CD8-positive, alpha-beta memory T cell (primary cell): ENCODE measurements at regions not wholly inside any gene's neighbourhood (a gene's known extent, or its start where the extent isn't known, plus 50 kb on each side); places are given as distances from the start of the nearest gene placed in this dataset.
"Not testable (repeated sequence)": the region's sequence is repeated elsewhere in the genome, so short reads cannot be mapped to it uniquely, and the experiment has no call there.

Experiments
- CTCF ChIA-PET: fragments of 350-600 bp; sonication (Branson Sonifier 250); formaldehyde crosslinking; loops from one replicate; lab custom pipeline; 2021; ENCODE audit warnings: antibody characterized with exemption; lab: Charles Lee
- POLR2A ChIA-PET: fragments of 350-600 bp; sonication (Branson Sonifier 250); formaldehyde crosslinking; loops from one replicate; lab custom pipeline; 2021; ENCODE audit warnings: antibody characterized with exemption; lab: Charles Lee
- DNase-seq, 5 donors: peaks; one replicate each; pipeline versions ENCODE4 v3.0.0 to v3.0.0-alpha.2; 2020 to 2022; ENCODE audit warnings: mixed read lengths in 1 of 5
- H3K27ac ChIP-seq: one replicate; pipeline ENCODE4 v1.7.0; 2013; ENCODE audit warnings: low read depth, mild to moderate bottlenecking, low read length, moderate library complexity
- H3K27me3 ChIP-seq: 2 replicates; pipeline ENCODE4 v1.7.0; 2013; ENCODE audit warnings: low read length, mild to moderate bottlenecking; ENCODE audit not compliant: insufficient read depth, poor library complexity, severe bottlenecking
- H3K36me3 ChIP-seq: 2 replicates; pipeline ENCODE4 v1.7.0; 2013; ENCODE audit warnings: mild to moderate bottlenecking, low read length, moderate library complexity; ENCODE audit not compliant: insufficient read depth
- H3K4me1 ChIP-seq: 2 replicates; pipeline ENCODE4 v1.7.0; 2013; ENCODE audit warnings: mild to moderate bottlenecking, low read length, moderate library complexity; ENCODE audit not compliant: insufficient read depth
- H3K4me3 ChIP-seq: 2 replicates; pipeline ENCODE4 v1.7.0; 2013; ENCODE audit warnings: mild to moderate bottlenecking, low read length
- H3K9me3 ChIP-seq: 2 replicates; pipeline ENCODE4 v1.7.0; 2013; ENCODE audit warnings: mild to moderate bottlenecking, low read length
- H3K27ac Mint-ChIP-seq, 8 donors: one replicate each; pipeline ENCODE4 v1.8.0; 2020 to 2021; ENCODE audit warnings: mixed read lengths in 8 of 8, mild to moderate bottlenecking in 6 of 8, inconsistent platforms in 3 of 8, moderate library complexity in 3 of 8
- H3K27me3 Mint-ChIP-seq, 2 donors: one replicate each; pipeline ENCODE4 v1.8.0; 2020 to 2021; ENCODE audit warnings: mixed read lengths in 2 of 2, mild to moderate bottlenecking in 1 of 2, moderate library complexity in 1 of 2
- H3K36me3 Mint-ChIP-seq, 3 donors: one replicate each; pipeline ENCODE4 v1.8.0; 2020 to 2021; ENCODE audit warnings: mixed read lengths in 3 of 3, inconsistent platforms in 1 of 3, mild to moderate bottlenecking in 1 of 3
- H3K4me1 Mint-ChIP-seq, 3 donors: one replicate each; pipeline ENCODE4 v1.8.0; 2020 to 2021; ENCODE audit warnings: mixed read lengths in 3 of 3, inconsistent platforms in 1 of 3, mild to moderate bottlenecking in 1 of 3
- H3K4me3 Mint-ChIP-seq, 7 donors: one replicate each; pipeline ENCODE4 v1.8.0; 2020 to 2021; ENCODE audit warnings: mixed read lengths in 7 of 7, mild to moderate bottlenecking in 6 of 7, moderate library complexity in 4 of 7, inconsistent platforms in 2 of 7
- H3K9me3 Mint-ChIP-seq, 5 donors: one replicate each; pipeline ENCODE4 v1.8.0; 2020 to 2022; ENCODE audit warnings: mixed read lengths in 5 of 5, mild to moderate bottlenecking in 3 of 5, moderate library complexity in 2 of 5, inconsistent platforms in 1 of 5

DNA sequence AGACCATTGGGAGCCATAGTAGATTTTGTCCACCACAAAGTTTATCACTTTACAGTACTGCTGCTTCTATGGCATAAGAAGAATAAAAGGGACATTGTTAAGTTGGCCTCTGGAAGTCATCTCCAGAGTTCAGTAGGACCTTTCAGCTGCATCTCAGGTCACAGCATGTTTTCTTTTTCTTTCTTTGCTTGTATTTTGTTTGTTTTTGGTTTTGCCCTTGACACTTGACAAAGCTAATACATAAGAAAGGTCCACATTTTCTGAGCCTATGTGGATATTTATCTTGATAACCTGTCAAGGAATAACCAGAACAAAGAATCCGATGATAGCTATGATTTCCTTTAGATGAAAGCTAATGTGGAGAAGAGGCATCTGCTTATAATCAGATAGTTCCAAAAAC, 101.6 kb upstream of the XIRP2 start:
- Histone ChIP-seq H3K36me3 (no peaks in the 10 kb centered on the region), H3K27me3 (no peaks in the 10 kb centered on the region), H3K4me3 (no peak overlapping the region), H3K4me1 (no peaks in the 10 kb centered on the region), H3K27ac (no peak overlapping the region), H3K9me3 (no peaks in the 10 kb centered on the region)
- ChIA-PET CTCF (no interaction called here), POLR2A (no interaction called here)
- DNase-seq: no peak
- Mint-ChIP-seq H3K9me3 (peaks cover 0 to 20% (median 8%) of the 10 kb centered on the region in 5 donors), H3K4me3 (no peak overlapping the region), H3K27ac (no peak overlapping the region), H3K27me3 (no peaks in the 10 kb centered on the region), H3K4me1 (no peaks in the 10 kb centered on the region), H3K36me3 (no peaks in the 10 kb centered on the region)

DNA sequence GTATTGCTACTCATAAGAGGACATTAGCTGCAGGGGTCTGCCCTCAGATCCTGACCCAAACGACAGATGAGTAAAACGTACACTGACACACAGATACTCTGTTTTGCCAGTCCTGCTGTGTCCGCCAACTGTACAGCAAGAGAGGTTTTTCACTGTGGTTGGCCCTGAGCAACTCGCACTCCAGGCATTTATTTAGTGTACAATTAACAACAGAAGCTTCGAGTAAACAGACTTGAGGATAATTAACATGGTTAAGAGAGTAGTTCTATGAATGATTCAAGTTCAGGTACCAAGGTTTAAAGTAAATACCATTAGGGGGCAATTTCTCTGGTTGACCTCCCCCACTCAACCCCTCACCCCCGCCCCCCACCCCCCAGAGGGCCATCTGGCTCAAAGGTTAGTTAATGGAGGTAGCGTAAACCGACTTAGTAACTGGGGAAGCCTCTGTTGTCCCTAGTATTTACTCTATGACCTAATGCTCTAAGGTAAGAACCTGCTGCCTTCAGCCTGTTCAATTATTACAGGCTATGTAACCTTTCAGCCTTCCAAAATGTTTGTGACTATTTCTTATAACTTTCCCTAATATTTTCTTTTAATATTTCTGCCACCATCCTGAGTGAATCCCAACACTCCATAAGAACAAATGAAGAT, 103.9 kb upstream of the XIRP2 start:
- no peaks in the 10 kb centered on the region for H3K36me3 Mint-ChIP-seq
- no peaks in the 10 kb centered on the region for H3K4me1 ChIP-seq
- H3K27ac Mint-ChIP-seq: no peak overlapping the region
- no peaks in the 10 kb centered on the region for H3K4me1 Mint-ChIP-seq
- H3K36me3 ChIP-seq: no peaks in the 10 kb centered on the region
- H3K27me3 ChIP-seq: no peaks in the 10 kb centered on the region
- POLR2A ChIA-PET: no interaction called here
- no peaks in the 10 kb centered on the region for H3K27me3 Mint-ChIP-seq
- no peak for DNase-seq
- no peaks in the 10 kb centered on the region for H3K9me3 ChIP-seq
- no peak overlapping the region for H3K4me3 Mint-ChIP-seq
- no peak overlapping the region for H3K27ac ChIP-seq
- CTCF ChIA-PET: no interaction called here
- H3K4me3 ChIP-seq: no peak overlapping the region
- peaks cover 0 to 5% (median 2%) of the 10 kb centered on the region in 5 donors for H3K9me3 Mint-ChIP-seq

DNA sequence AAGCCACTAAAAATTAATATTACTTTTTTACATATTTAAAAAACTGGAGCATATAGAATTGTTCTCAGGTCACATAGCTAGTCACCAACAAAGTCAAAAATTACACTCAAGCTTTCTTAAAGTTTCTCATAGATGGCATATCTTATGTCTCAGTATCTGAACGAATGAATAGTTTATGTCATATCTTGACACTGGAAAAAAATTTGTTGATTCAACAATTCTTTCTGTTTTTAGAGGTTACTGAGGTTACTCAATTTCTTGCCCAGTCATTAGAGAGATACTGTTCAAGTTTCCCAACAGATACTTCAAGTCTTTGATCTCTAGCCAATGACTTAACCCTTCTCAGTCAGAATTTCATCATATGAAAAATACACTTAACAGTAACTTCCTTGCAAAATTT, 113.1 kb upstream of the XIRP2 start:
- H3K4me1 ChIP-seq: no peaks in the 10 kb centered on the region
- Mint-ChIP-seq H3K36me3 (no peaks in the 10 kb centered on the region), H3K9me3 (peaks cover 0 to 22% (median 8%) of the 10 kb centered on the region in 5 donors), H3K27me3 (no peaks in the 10 kb centered on the region), H3K27ac (no peak overlapping the region), H3K4me3 (no peak overlapping the region), H3K4me1 (no peaks in the 10 kb centered on the region)
- ChIA-PET POLR2A (no interaction called here), CTCF (no interaction called here)
- no peak for DNase-seq
- no peaks in the 10 kb centered on the region for H3K36me3 ChIP-seq
- no peak overlapping the region for H3K4me3 ChIP-seq
- no peaks in the 10 kb centered on the region for H3K27me3 ChIP-seq
- no peaks in the 10 kb centered on the region for H3K9me3 ChIP-seq
- no peak overlapping the region for H3K27ac ChIP-seq

GRCh38 chr2:166773308-166773949, 114.9 kb upstream of the XIRP2 start:
- CTCF ChIA-PET: no interaction called here

DNA sequence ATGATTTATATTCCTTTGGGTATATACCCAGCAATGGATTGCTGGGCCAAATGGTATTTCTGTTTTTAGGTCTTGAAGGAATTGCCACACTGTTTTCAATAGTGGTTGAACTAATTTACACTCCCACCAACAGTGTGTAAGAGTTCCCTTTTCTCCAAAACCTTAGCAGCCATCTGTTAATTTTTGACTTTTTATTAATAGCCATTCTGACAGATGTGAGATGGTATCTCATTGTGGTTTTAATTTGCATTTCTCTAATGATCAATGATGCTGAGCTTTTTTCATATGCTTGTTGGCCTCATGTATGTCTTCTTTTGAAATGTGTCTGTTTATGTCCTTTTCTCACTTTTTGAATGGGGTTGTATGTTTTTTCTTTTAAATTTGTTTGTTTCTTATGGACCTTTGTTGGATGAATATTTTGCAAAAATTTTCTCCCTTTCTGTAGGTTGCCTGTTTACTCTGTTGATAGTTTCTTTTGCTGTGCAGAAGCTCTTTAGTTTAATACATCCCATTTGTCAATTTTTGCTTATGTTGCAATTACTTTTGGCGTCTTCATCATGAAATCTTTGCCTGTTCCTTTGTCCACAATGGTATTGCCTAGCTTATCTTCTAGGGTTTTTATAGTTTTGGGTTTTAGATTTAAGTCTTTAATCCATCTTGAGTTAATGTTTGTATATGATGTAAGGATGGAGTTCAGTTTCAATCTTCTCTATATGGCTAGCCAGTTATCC, 119.7 kb upstream of the XIRP2 start:
- Mint-ChIP-seq H3K36me3 (no peaks in the 10 kb centered on the region), H3K4me3 (no peak overlapping the region), H3K4me1 (no peaks in the 10 kb centered on the region), H3K27ac (no peak overlapping the region), H3K9me3 (peaks cover 4 to 22% (median 5%) of the 10 kb centered on the region in 5 donors), H3K27me3 (no peaks in the 10 kb centered on the region)
- DNase-seq: no peak
- H3K4me3 ChIP-seq: no peak overlapping the region
- no peaks in the 10 kb centered on the region for H3K9me3 ChIP-seq
- H3K4me1 ChIP-seq: no peaks in the 10 kb centered on the region
- no peak overlapping the region for H3K27ac ChIP-seq
- ChIA-PET CTCF (no interaction called here), POLR2A (no interaction called here)
- H3K36me3 ChIP-seq: no peaks in the 10 kb centered on the region
- no peaks in the 10 kb centered on the region for H3K27me3 ChIP-seq

More at GRCh38 chr2:166773308-166773949, 114.9 kb upstream of the XIRP2 start:
- H3K27me3 ChIP-seq: no peaks in the 10 kb centered on the region
- H3K9me3 ChIP-seq: no peaks in the 10 kb centered on the region
- H3K4me1 Mint-ChIP-seq: no peaks in the 10 kb centered on the region
- H3K4me3 Mint-ChIP-seq: no peak overlapping the region
- H3K27ac ChIP-seq: no peak overlapping the region
- no peak overlapping the region for H3K27ac Mint-ChIP-seq
- no peaks in the 10 kb centered on the region for H3K36me3 Mint-ChIP-seq
- H3K36me3 ChIP-seq: no peaks in the 10 kb centered on the region
- POLR2A ChIA-PET: no interaction called here
- DNase-seq: no peak
- peaks cover 4 to 27% (median 8%) of the 10 kb centered on the region in 5 donors for H3K9me3 Mint-ChIP-seq
- H3K4me3 ChIP-seq: no peak overlapping the region
- no peaks in the 10 kb centered on the region for H3K27me3 Mint-ChIP-seq
- no peaks in the 10 kb centered on the region for H3K4me1 ChIP-seq

DNA sequence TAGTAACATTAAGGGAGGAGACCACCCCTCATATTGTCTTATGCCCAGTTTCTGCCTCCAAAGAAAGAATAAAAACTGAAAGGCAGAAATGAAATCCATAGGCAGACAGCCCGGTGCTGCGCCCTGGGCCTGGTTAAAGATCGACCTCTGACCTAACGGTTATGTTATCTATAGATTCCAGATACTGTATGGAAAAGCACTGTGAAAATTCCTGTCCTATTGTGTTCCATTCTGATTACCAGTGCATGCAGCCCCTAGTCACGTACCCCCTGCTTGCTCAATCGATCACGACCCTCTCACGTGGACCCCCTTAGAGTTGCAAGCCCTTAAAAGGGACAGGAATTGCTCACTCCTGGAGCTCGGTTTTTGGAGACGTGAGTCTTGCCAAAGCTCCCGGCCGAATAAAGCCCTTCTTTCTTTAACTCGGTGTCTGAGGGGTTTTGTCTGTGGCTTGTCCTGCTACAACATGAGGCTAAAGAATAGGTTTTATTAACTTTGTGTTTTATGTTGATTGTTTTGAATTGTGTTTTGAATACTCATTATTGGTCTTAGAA, 121.4 kb upstream of the XIRP2 start:
- H3K27me3 ChIP-seq, H3K36me3 ChIP-seq, DNase-seq, H3K27ac Mint-ChIP-seq, H3K4me3 ChIP-seq, H3K4me3 Mint-ChIP-seq, H3K36me3 Mint-ChIP-seq, H3K4me1 ChIP-seq, H3K9me3 ChIP-seq, H3K4me1 Mint-ChIP-seq, H3K27ac ChIP-seq, POLR2A ChIA-PET, CTCF ChIA-PET, H3K27me3 Mint-ChIP-seq: not testable (repeated sequence)
- peaks cover 2 to 19% (median 5%) of the 10 kb centered on the region in 5 donors for H3K9me3 Mint-ChIP-seq

DNA sequence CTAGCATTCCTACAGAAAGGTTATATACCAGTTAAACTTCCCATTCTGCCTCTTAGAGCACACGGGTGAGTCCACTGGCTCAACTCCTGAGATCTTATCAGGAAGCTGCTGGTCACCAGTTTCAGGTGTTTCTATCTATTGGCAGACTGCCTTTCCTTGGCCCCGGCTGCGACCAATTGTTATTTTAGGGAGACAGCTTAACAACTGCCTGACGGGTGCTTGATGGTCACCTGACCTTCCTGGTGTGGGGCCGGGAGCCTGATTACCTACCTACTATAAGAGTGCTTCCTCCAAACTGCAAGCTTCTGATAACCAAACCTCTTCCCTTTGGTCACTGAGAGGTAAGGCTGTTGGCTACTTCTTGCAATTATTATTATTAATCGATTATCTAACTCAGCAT, 122.1 kb upstream of the XIRP2 start:
- H3K4me1 Mint-ChIP-seq: no peaks in the 10 kb centered on the region
- Histone ChIP-seq H3K4me1 (no peaks in the 10 kb centered on the region), H3K4me3 (no peak overlapping the region), H3K27ac (no peak overlapping the region), H3K27me3 (no peaks in the 10 kb centered on the region), H3K9me3 (no peaks in the 10 kb centered on the region), H3K36me3 (no peaks in the 10 kb centered on the region)
- H3K27ac Mint-ChIP-seq: no peak overlapping the region
- H3K4me3 Mint-ChIP-seq: no peak overlapping the region
- CTCF ChIA-PET: no interaction called here
- H3K36me3 Mint-ChIP-seq: no peaks in the 10 kb centered on the region
- no peaks in the 10 kb centered on the region for H3K27me3 Mint-ChIP-seq
- POLR2A ChIA-PET: no interaction called here
- peaks cover 4 to 19% (median 5%) of the 10 kb centered on the region in 5 donors for H3K9me3 Mint-ChIP-seq
- no peak for DNase-seq

GRCh38 chr2:166765141-166765540, 123.1 kb upstream of the XIRP2 start:
- peaks cover 4 to 14% (median 5%) of the 10 kb centered on the region in 5 donors for H3K9me3 Mint-ChIP-seq
- H3K36me3 Mint-ChIP-seq: no peaks in the 10 kb centered on the region
- CTCF ChIA-PET: no interaction called here

More at GRCh38 chr2:166765141-166765540, 123.1 kb upstream of the XIRP2 start:
- no peak overlapping the region for H3K4me3 Mint-ChIP-seq
- no peaks in the 10 kb centered on the region for H3K36me3 ChIP-seq
- no peaks in the 10 kb centered on the region for H3K9me3 ChIP-seq
- no peak overlapping the region for H3K4me3 ChIP-seq
- no peak overlapping the region for H3K27ac Mint-ChIP-seq
- no peak for DNase-seq
- H3K4me1 ChIP-seq: no peaks in the 10 kb centered on the region
- no peaks in the 10 kb centered on the region for H3K27me3 ChIP-seq
- H3K27ac ChIP-seq: no peak overlapping the region
- POLR2A ChIA-PET: no interaction called here
- H3K27me3 Mint-ChIP-seq: no peaks in the 10 kb centered on the region
- no peaks in the 10 kb centered on the region for H3K4me1 Mint-ChIP-seq
